ENCODE measurements at regions not wholly inside any gene's neighbourhood (a gene's known extent, or its start where the extent isn't known, plus 50 kb on each side); places are given as distances from the start of the nearest gene placed in this dataset.

- TF ChIP-seq FOXP1 (CRISPR knock-in tag; IDR thresholded peaks at IDR 0.05; ENCODE audit: borderline replicate concordance) (no peak), NR3C1 (CRISPR knock-in tag; conservative IDR thresholded peaks at IDR 0.05; ENCODE audit: low read depth) (no peak), ZNF423 (CRISPR knock-in tag; IDR thresholded peaks at IDR 0.05) (no peak), ZNF416 (CRISPR knock-in tag; IDR thresholded peaks at IDR 0.05) (no peak)
- Mint-ChIP-seq H3K36me3 (no peaks in the 10 kb centered on the region), H3K4me3 (no peak overlapping the region), H3K4me1 (no peaks in the 10 kb centered on the region), H3K27ac (no peak overlapping the region), H3K9me3 (0 out of 2 replicates have a peak, but pooled peaks cover 3% of the 10 kb centered on the region), H3K27me3 (ENCODE audit: low read depth) (no peaks in the 10 kb centered on the region)
- POLR2A ChIA-PET: no interaction called here
- DNase-seq (ENCODE audit: low spot score) (no peak), ATAC-seq (no peak)
- CTCF ChIA-PET: no interaction called here
Measured at GRCh38 chr4:160872491-160872890, 1291.3 kb downstream of the FSTL5 start.

GRCh38 chr4:160877087-160877790 lies 1286.6 kb downstream of the FSTL5 start:
- Mint-ChIP-seq H3K4me1 (no peaks in the 10 kb centered on the region; the same call in 1 of the 2 replicates), H3K9me3 (peaks cover 3% of the 10 kb centered on the region; the same call in 1 of the 2 replicates), H3K4me3 (no peak overlapping the region), H3K27ac (no peak overlapping the region), H3K36me3 (no peaks in the 10 kb centered on the region), H3K27me3 (ENCODE audit: low read depth) (no peaks in the 10 kb centered on the region)
- POLR2A ChIA-PET: no interaction called here
- DNase-seq (ENCODE audit: low spot score) (no peak), ATAC-seq (peak; percentile 74)
- TF ChIP-seq, protein P1, sequence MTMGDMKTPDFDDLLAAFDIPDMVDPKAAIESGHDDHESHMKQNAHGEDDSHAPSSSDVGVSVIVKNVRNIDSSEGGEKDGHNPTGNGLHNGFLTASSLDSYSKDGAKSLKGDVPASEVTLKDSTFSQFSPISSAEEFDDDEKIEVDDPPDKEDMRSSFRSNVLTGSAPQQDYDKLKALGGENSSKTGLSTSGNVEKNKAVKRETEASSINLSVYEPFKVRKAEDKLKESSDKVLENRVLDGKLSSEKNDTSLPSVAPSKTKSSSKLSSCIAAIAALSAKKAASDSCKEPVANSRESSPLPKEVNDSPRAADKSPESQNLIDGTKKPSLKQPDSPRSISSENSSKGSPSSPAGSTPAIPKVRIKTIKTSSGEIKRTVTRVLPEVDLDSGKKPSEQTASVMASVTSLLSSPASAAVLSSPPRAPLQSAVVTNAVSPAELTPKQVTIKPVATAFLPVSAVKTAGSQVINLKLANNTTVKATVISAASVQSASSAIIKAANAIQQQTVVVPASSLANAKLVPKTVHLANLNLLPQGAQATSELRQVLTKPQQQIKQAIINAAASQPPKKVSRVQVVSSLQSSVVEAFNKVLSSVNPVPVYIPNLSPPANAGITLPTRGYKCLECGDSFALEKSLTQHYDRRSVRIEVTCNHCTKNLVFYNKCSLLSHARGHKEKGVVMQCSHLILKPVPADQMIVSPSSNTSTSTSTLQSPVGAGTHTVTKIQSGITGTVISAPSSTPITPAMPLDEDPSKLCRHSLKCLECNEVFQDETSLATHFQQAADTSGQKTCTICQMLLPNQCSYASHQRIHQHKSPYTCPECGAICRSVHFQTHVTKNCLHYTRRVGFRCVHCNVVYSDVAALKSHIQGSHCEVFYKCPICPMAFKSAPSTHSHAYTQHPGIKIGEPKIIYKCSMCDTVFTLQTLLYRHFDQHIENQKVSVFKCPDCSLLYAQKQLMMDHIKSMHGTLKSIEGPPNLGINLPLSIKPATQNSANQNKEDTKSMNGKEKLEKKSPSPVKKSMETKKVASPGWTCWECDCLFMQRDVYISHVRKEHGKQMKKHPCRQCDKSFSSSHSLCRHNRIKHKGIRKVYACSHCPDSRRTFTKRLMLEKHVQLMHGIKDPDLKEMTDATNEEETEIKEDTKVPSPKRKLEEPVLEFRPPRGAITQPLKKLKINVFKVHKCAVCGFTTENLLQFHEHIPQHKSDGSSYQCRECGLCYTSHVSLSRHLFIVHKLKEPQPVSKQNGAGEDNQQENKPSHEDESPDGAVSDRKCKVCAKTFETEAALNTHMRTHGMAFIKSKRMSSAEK (CRISPR knock-in tag; IDR thresholded peaks at IDR 0.05; ENCODE audit: borderline replicate concordance): no peak
- TF ChIP-seq ZNF219 (CRISPR knock-in tag; IDR thresholded peaks at IDR 0.05; ENCODE audit: borderline replicate concordance) (no peak), NFYB (CRISPR knock-in tag; conservative IDR thresholded peaks at IDR 0.05; ENCODE audit: low read depth) (no peak)
- CTCF ChIA-PET: no interaction called here

DNA sequence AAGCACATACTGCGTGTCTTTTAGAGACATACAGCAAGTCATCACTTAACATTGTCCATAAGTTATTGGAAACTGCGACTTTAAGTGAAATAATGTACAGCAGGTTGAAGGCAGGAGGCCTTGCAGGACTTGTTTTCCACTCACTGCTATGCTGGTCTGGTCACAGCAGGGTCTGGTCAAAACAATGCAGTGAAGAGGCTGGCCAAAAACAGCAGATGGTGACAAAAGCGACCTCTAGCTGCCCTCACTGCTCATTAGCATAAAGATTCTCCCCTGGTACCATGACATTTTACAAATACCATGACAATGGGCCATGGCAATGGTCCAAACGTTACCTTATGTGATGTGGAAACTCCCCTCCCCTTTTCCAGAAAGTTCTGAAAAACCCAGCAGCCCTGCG lies 1283.6 kb downstream of the FSTL5 start:
- Mint-ChIP-seq H3K36me3 (no peaks in the 10 kb centered on the region), H3K4me1 (no peaks in the 10 kb centered on the region; the same call in 1 of the 2 replicates), H3K27me3 (ENCODE audit: low read depth) (no peaks in the 10 kb centered on the region), H3K27ac (no peak overlapping the region), H3K4me3 (no peak overlapping the region), H3K9me3 (peaks cover 8% of the 10 kb centered on the region; the same call in 1 of the 2 replicates)
- DNase-seq (ENCODE audit: low spot score): no peak
- TF ChIP-seq, protein P2, sequence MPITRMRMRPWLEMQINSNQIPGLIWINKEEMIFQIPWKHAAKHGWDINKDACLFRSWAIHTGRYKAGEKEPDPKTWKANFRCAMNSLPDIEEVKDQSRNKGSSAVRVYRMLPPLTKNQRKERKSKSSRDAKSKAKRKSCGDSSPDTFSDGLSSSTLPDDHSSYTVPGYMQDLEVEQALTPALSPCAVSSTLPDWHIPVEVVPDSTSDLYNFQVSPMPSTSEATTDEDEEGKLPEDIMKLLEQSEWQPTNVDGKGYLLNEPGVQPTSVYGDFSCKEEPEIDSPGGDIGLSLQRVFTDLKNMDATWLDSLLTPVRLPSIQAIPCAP (CRISPR knock-in tag; IDR thresholded peaks at IDR 0.05): no peak
- TF ChIP-seq SMAD3 (CRISPR knock-in tag; IDR thresholded peaks at IDR 0.05; ENCODE audit: borderline replicate concordance): no peak
- TF ChIP-seq TEAD1 (CRISPR knock-in tag; IDR thresholded peaks at IDR 0.05): no peak
- TF ChIP-seq OVOL2 (CRISPR knock-in tag; IDR thresholded peaks at IDR 0.05; ENCODE audit: borderline replicate concordance): no peak
- POLR2A ChIA-PET: no interaction called here
- CTCF ChIA-PET: no interaction called here
- peak; percentile 47 for ATAC-seq

GRCh38 chr4:160887668-160888067 lies 1276.1 kb downstream of the FSTL5 start:
- TF ChIP-seq JAZF1 (CRISPR knock-in tag; IDR thresholded peaks at IDR 0.05) (no peak), GABPB1 (CRISPR knock-in tag; IDR thresholded peaks at IDR 0.05) (no peak), RORB (CRISPR knock-in tag; IDR thresholded peaks at IDR 0.05) (no peak), IRF2 (CRISPR knock-in tag; IDR thresholded peaks at IDR 0.05; ENCODE audit: borderline replicate concordance, low read depth) (no peak)
- DNase-seq (ENCODE audit: low spot score): no peak
- CTCF ChIA-PET: no interaction called here
- Mint-ChIP-seq H3K4me1 (no peaks in the 10 kb centered on the region), H3K27me3 (ENCODE audit: low read depth) (no peaks in the 10 kb centered on the region), H3K27ac (no peak overlapping the region), H3K36me3 (peaks cover 5% of the 10 kb centered on the region; the same call in 1 of the 2 replicates), H3K9me3 (peaks cover 25% of the 10 kb centered on the region), H3K4me3 (no peak overlapping the region)
- POLR2A ChIA-PET: no interaction called here
- ATAC-seq: no peak

Data from WTC11 (cell line).